BJ (cell line): ENCODE measurements at regions not wholly inside any gene's neighbourhood (a gene's known extent, or its start where the extent isn't known, plus 50 kb on each side); places are given as distances from the start of the nearest gene placed in this dataset.

ENCODE experiments used
- CTCF ChIA-PET: fragments of 350-600 bp; formaldehyde crosslinking; extraction: SDS; loops from one replicate; lab custom pipeline; 2021; ENCODE audit warnings: antibody characterized with exemption, inconsistent platforms; lab: Yijun Ruan, JAX
- POLR2A ChIA-PET: fragments of 300-600 bp; sonication (Branson Sonifier 250); formaldehyde crosslinking; extraction: SDS; loops from one replicate; lab custom pipeline; 2021; ENCODE audit warnings: antibody characterized with exemption; lab: Charles Lee
- DNase-seq: peaks from one replicate; pipeline ENCODE4 v3.0.0-alpha.2; 2011; ENCODE audit warnings: low read depth
- H3K27me3 ChIP-seq: 2 replicates; pipeline ENCODE4 v1.6.0; 2011; ENCODE audit warnings: low read length; ENCODE audit not compliant: control insufficient read depth, insufficient read depth
- H3K36me3 ChIP-seq: 2 replicates; pipeline ENCODE4 v1.5.1; 2011; ENCODE audit warnings: low read length; ENCODE audit not compliant: control insufficient read depth, insufficient read depth
- H3K4me3 ChIP-seq: 2 replicates; pipeline ENCODE4 v1.5.1; 2011; ENCODE audit warnings: low read depth, mild to moderate bottlenecking, control low read depth, low read length
- CTCF ChIP-seq: IDR thresholded peaks from 2 replicates; pipeline ENCODE4 v1.5.1; 2011; ENCODE audit warnings: low read depth, mild to moderate bottlenecking, control low read depth, inconsistent platforms, low read length, moderate library complexity; ENCODE audit not compliant: insufficient read depth

GRCh38 chr11:15815246-15816195, 540.8 kb downstream of the SOX6 start:
- POLR2A ChIA-PET, result no interaction called here
- CTCF ChIA-PET, result interaction anchor here (0.6 to 1.5 kb wide), 3 partner anchors 54 to 404 kb away, joined by 3 to 4 read pairs (median 4); no protein-coding TSS in a partner anchor
- no peak for DNase-seq
- H3K4me3 ChIP-seq, result no peak overlapping the region
- H3K36me3 ChIP-seq, result no peaks in the 10 kb centered on the region
- no peak for TF ChIP-seq CTCF
- H3K27me3 ChIP-seq, result no peaks in the 10 kb centered on the region; the same call in 1 of the 2 replicates

- Histone ChIP-seq H3K36me3 (no peaks in the 10 kb centered on the region), H3K27me3 (no peaks in the 10 kb centered on the region; the same call in 1 of the 2 replicates), H3K4me3 (no peak overlapping the region)
- ChIA-PET CTCF (no interaction called here), POLR2A (no interaction called here)
- DNase-seq, result no peak
- TF ChIP-seq CTCF, result no peak
Observed at GRCh38 chr11:15816260-15816871, 540.0 kb downstream of the SOX6 start.

GRCh38 chr11:15817001-15817400, 539.3 kb downstream of the SOX6 start:
- H3K36me3 ChIP-seq, result no peaks in the 10 kb centered on the region
- ChIA-PET POLR2A (no interaction called here), CTCF (interaction anchor here (1.8 kb wide), 1 partner anchor 797 kb away, joined by 11 read pairs; no protein-coding TSS in a partner anchor)
- TF ChIP-seq CTCF, result no peak
- no peaks in the 10 kb centered on the region; the same call in 1 of the 2 replicates for H3K27me3 ChIP-seq
- no peak overlapping the region for H3K4me3 ChIP-seq
- no peak for DNase-seq

DNA sequence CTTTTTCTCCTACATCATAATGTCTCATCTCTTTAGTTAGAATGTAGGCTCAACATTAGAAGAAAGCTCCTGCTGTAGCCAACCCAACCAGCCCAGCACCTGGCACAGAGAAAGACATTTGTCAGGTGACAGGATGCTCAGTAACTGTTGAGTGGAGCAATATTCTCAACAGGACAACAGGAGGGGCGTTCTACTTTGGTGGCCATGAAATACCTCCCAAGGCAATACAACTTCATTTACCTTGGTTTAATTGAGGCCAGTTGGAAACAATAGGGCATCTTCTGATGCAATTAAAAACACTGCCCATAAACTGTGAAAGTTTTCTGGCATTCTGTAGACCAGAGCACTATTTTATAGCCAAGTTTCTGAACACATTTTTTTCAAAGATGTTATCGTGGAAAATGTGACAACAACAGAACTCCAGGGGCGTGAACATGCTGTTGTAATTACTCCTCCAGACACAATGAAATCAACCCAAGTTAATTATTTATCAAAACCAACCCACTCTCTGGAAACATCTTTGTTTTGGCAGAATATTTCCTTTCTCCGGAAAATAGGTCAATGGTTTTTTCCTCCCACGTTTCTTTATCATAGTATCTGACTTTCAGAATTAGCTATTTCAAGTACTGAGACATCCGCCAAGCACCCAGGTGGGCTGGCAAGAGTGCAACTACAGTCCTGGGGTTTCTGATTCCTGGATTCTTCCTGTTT, 538.1 kb downstream of the SOX6 start:
- H3K4me3 ChIP-seq, result no peak overlapping the region
- no peak for TF ChIP-seq CTCF
- no peaks in the 10 kb centered on the region; the same call in 1 of the 2 replicates for H3K27me3 ChIP-seq
- POLR2A ChIA-PET, result no interaction called here
- CTCF ChIA-PET, result interaction anchor here (0.6 to 1.8 kb wide), 2 partner anchors 17 to 795 kb away, joined by 3 to 11 read pairs; no protein-coding TSS in a partner anchor
- no peak for DNase-seq
- H3K36me3 ChIP-seq, result no peaks in the 10 kb centered on the region
